ENCODE measurements at regions not wholly inside any gene's neighbourhood (a gene's known extent, or its start where the extent isn't known, plus 50 kb on each side); places are given as distances from the start of the nearest gene placed in this dataset.

DNA sequence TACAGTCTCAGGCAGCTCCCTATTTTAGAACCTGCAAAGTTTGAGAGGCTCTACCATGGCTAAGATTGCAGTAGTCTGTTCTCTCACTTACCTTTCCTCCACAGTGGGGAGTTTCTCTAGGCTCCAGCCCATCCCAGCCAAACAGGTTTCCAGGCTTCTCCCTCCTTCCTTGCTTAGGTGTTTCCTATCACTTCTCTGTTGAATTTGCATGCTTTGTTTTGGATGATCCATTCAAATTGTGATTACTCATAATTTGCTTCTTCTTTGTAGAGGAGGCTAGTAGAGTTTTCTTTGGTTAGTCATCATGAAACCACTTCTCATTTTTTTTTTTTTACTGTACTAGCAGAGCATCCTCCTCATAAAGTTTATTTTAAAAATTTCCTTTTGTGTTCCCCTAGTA, 1242.2 kb upstream of the MIR17HG start:
- H4K20me1 ChIP-seq (ENCODE audit: low read depth): no peaks in the 10 kb centered on the region
- no peaks in the 10 kb centered on the region for H3K27me3 ChIP-seq
- no peaks in the 10 kb centered on the region for H3K36me3 Mint-ChIP-seq
- no peaks in the 10 kb centered on the region for H3K36me3 ChIP-seq
- no peak overlapping the region for H3K27ac ChIP-seq
- peaks cover 3% of the 10 kb centered on the region for H3K4me1 Mint-ChIP-seq
- no peak overlapping the region for H2AFZ ChIP-seq (replicated peaks)
- H3K4me3 ChIP-seq: no peak overlapping the region
- no peaks in the 10 kb centered on the region for H3F3A ChIP-seq (ENCODE audit: low read depth)
- H3K27ac Mint-ChIP-seq: no peak overlapping the region
- H3K4me2 ChIP-seq: no peak overlapping the region
- no peak overlapping the region for H3K4me3 Mint-ChIP-seq
- no peaks in the 10 kb centered on the region for H3K27me3 Mint-ChIP-seq (ENCODE audit: insufficient read depth, low read depth)
- TF ChIP-seq, protein P1, sequence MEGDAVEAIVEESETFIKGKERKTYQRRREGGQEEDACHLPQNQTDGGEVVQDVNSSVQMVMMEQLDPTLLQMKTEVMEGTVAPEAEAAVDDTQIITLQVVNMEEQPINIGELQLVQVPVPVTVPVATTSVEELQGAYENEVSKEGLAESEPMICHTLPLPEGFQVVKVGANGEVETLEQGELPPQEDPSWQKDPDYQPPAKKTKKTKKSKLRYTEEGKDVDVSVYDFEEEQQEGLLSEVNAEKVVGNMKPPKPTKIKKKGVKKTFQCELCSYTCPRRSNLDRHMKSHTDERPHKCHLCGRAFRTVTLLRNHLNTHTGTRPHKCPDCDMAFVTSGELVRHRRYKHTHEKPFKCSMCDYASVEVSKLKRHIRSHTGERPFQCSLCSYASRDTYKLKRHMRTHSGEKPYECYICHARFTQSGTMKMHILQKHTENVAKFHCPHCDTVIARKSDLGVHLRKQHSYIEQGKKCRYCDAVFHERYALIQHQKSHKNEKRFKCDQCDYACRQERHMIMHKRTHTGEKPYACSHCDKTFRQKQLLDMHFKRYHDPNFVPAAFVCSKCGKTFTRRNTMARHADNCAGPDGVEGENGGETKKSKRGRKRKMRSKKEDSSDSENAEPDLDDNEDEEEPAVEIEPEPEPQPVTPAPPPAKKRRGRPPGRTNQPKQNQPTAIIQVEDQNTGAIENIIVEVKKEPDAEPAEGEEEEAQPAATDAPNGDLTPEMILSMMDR (IDR thresholded peaks at IDR 0.05): no peak
- TF ChIP-seq EZH2phosphoT487 (IDR thresholded peaks at IDR 0.05): no peak
- no peak for TF ChIP-seq EZH2 (IDR thresholded peaks at IDR 0.05)
- H3K79me2 ChIP-seq (ENCODE audit: low read depth): no peaks in the 10 kb centered on the region
- H3K9me3 ChIP-seq (ENCODE audit: low read depth): no peaks in the 10 kb centered on the region
- no peak overlapping the region for H3K9ac ChIP-seq
- H3K9me3 Mint-ChIP-seq: peaks cover 8% of the 10 kb centered on the region
- DNase-seq (ENCODE audit: low spot score): no peak
- H3K4me1 ChIP-seq: no peaks in the 10 kb centered on the region

DNA sequence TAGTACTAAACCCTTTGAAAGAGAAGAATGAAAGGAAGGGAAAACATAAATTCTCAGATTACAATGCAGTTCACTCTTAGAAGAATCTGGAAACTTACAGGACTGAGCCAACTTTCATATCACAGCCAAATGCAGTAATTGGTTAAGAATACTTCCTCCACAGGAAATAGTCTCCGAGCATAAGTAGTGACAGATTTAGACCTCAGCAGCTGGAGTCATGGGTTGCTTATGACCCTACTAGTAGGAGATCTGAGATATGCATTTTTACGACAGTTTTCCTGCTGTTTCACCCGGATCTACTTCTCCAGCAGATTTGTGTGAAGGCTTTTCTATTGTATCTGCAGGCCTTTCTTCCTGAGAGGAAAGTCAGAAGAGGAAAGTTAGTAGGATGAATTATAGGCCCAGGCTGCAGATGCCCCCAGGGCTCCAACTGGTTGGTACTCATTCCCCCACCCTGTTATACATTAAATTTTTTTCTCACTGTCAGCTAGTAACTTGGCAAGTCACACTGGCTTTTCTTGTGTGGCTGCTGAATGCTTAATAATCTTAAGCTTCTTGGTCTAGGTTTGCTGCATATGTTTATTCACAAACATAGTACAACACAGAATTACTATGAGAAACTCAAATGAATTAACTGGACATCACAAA, 1241.5 kb upstream of the MIR17HG start:
- Mint-ChIP-seq H3K9me3 (peaks cover 6% of the 10 kb centered on the region), H3K4me1 (peaks cover 3% of the 10 kb centered on the region), H3K27ac (no peak overlapping the region), H3K36me3 (no peaks in the 10 kb centered on the region), H3K27me3 (ENCODE audit: insufficient read depth, low read depth) (no peaks in the 10 kb centered on the region), H3K4me3 (no peak overlapping the region)
- Histone ChIP-seq H3K27ac (no peak overlapping the region), H3K36me3 (no peaks in the 10 kb centered on the region), H3K4me2 (no peak overlapping the region), H3K4me3 (no peak overlapping the region), H3K9me3 (ENCODE audit: low read depth) (no peaks in the 10 kb centered on the region), H3F3A (ENCODE audit: low read depth) (no peaks in the 10 kb centered on the region), H2AFZ (replicated peaks) (no peak overlapping the region), H4K20me1 (ENCODE audit: low read depth) (no peaks in the 10 kb centered on the region), H3K4me1 (no peaks in the 10 kb centered on the region), H3K27me3 (no peaks in the 10 kb centered on the region), H3K9ac (no peak overlapping the region), H3K79me2 (ENCODE audit: low read depth) (no peaks in the 10 kb centered on the region)
- no peak for DNase-seq (ENCODE audit: low spot score)
- TF ChIP-seq EZH2 (IDR thresholded peaks at IDR 0.05): no peak
- TF ChIP-seq, protein P1 (IDR thresholded peaks at IDR 0.05): no peak
- no peak for TF ChIP-seq EZH2phosphoT487 (IDR thresholded peaks at IDR 0.05)

DNA sequence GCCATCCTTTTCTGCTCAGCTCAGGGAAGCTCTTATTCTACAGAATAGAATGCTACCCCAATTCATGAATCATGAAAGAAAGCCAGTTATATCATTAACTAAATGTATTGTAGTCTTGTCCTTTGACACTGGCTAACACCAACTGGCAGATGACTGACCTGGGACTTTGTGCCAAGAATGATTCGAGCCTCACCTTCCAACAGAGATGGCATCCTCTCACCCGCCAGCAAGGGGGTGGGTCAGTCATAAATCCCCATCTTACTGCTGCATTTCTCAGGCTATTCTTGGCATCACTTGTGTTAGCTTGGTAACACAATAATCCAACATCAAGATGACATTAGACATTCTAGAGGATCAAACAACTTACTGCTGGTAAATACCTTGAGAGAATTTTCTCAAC, 1239.8 kb upstream of the MIR17HG start:
- H4K20me1 ChIP-seq (ENCODE audit: low read depth): no peaks in the 10 kb centered on the region
- H3K4me3 ChIP-seq: no peak overlapping the region
- no peak overlapping the region for H2AFZ ChIP-seq (replicated peaks)
- H3K4me1 ChIP-seq: no peaks in the 10 kb centered on the region
- H3K27ac ChIP-seq: no peak overlapping the region
- H3K9me3 ChIP-seq (ENCODE audit: low read depth): no peaks in the 10 kb centered on the region
- no peaks in the 10 kb centered on the region for H3F3A ChIP-seq (ENCODE audit: low read depth)
- H3K9me3 Mint-ChIP-seq: peaks cover 6% of the 10 kb centered on the region
- H3K4me1 Mint-ChIP-seq: peaks cover 3% of the 10 kb centered on the region
- DNase-seq (ENCODE audit: low spot score): no peak
- H3K79me2 ChIP-seq (ENCODE audit: low read depth): no peaks in the 10 kb centered on the region
- no peak overlapping the region for H3K4me2 ChIP-seq
- H3K36me3 Mint-ChIP-seq: no peaks in the 10 kb centered on the region
- no peak overlapping the region for H3K4me3 Mint-ChIP-seq
- no peaks in the 10 kb centered on the region for H3K27me3 ChIP-seq
- no peaks in the 10 kb centered on the region for H3K27me3 Mint-ChIP-seq (ENCODE audit: insufficient read depth, low read depth)
- H3K9ac ChIP-seq: no peak overlapping the region
- no peak overlapping the region for H3K27ac Mint-ChIP-seq
- H3K36me3 ChIP-seq: no peaks in the 10 kb centered on the region
- no peak for TF ChIP-seq EZH2 (IDR thresholded peaks at IDR 0.05)
- no peak for TF ChIP-seq EZH2phosphoT487 (IDR thresholded peaks at IDR 0.05)
- TF ChIP-seq, protein P1 (IDR thresholded peaks at IDR 0.05): no peak

Data from neural progenitor cell (in vitro differentiated cells).